Peyer's patch (tissue), 4 donors: ENCODE measurements at regions not wholly inside any gene's neighbourhood (a gene's known extent, or its start where the extent isn't known, plus 50 kb on each side); places are given as distances from the start of the nearest gene placed in this dataset.

Source experiments
- DNase-seq, 3 donors: peaks; one replicate each; pipeline ENCODE4 v3.0.0-alpha.2; 2017 to 2019
- H3K27ac ChIP-seq, 4 donors: fragments of 200-600 bp; sonication (generic); one replicate each; pipeline ENCODE4 v1.5.1; 2016 to 2019
- H3K27me3 ChIP-seq, 2 donors: fragments of 200-600 bp; sonication (generic); one replicate each; pipeline ENCODE4 v1.5.1; 2019
- H3K36me3 ChIP-seq, 3 donors: fragments of 200-600 bp; sonication (generic); one replicate each; pipeline ENCODE4 v1.5.1; 2016 to 2019
- H3K4me1 ChIP-seq, 4 donors: fragments of 200-600 bp; sonication (generic); one replicate each; pipeline ENCODE4 v1.5.1; 2016 to 2019
- H3K4me3 ChIP-seq, 4 donors: fragments of 200-600 bp; sonication (generic); 1 replicate in 3 of 4; 2 replicates in 1 of 4; pipeline ENCODE4 v1.5.1; 2016 to 2019; ENCODE audit warnings: mild to moderate bottlenecking in 1 of 4
- H3K9me3 ChIP-seq, 4 donors: fragments of 200-600 bp; sonication (generic); one replicate each; pipeline ENCODE4 v1.5.1; 2016 to 2019; ENCODE audit warnings: mild to moderate bottlenecking in 1 of 4
- CTCF ChIP-seq, 6 experiments: fragments of 450-650 bp in 4 of 6; fragments of 200-600 bp in 2 of 6; sonication (generic) in 1 of 6; IDR thresholded peaks; one replicate each; pipeline ENCODE4 v1.5.1; 2017 to 2019; ENCODE audit warnings: antibody characterized with exemption in 6 of 6, mild to moderate bottlenecking in 3 of 6, moderate library complexity in 1 of 6
- POLR2A ChIP-seq, 2 donors: fragments of 450-650 bp; IDR thresholded peaks; one replicate each; pipeline ENCODE4 v1.5.1; 2017; ENCODE audit warnings: antibody characterized with exemption in 2 of 2, mild to moderate bottlenecking in 2 of 2, moderate library complexity in 2 of 2

GRCh38 chr1:147444381-147444780, 96.9 kb upstream of the BCL9 start:
- H3K4me3 ChIP-seq: no peak overlapping the region
- H3K27ac ChIP-seq: no peak overlapping the region
- no peaks in the 10 kb centered on the region for H3K27me3 ChIP-seq
- H3K36me3 ChIP-seq: no peaks in the 10 kb centered on the region
- no peaks in the 10 kb centered on the region for H3K4me1 ChIP-seq
- peaks cover 0 to 10% (median 4%) of the 10 kb centered on the region in 4 donors for H3K9me3 ChIP-seq
- DNase-seq: no peak
- TF ChIP-seq POLR2A (IDR thresholded peaks at IDR 0.05): no peak
- TF ChIP-seq CTCF (IDR thresholded peaks at IDR 0.05): no peak

- H3K9me3 ChIP-seq: no peaks in the 10 kb centered on the region
- no peaks in the 10 kb centered on the region for H3K27me3 ChIP-seq
- no peaks in the 10 kb centered on the region for H3K36me3 ChIP-seq
- no peak overlapping the region for H3K27ac ChIP-seq
- H3K4me1 ChIP-seq: no peaks in the 10 kb centered on the region
- no peak for TF ChIP-seq POLR2A (IDR thresholded peaks at IDR 0.05)
- TF ChIP-seq CTCF (IDR thresholded peaks at IDR 0.05): no peak
- no peak overlapping the region for H3K4me3 ChIP-seq
- no peak for DNase-seq
Measured at GRCh38 chr1:147451628-147452027, 89.7 kb upstream of the BCL9 start.

- H3K4me1 ChIP-seq: no peaks in the 10 kb centered on the region
- TF ChIP-seq POLR2A (IDR thresholded peaks at IDR 0.05) (no peak), CTCF (IDR thresholded peaks at IDR 0.05) (no peak)
- no peaks in the 10 kb centered on the region for H3K36me3 ChIP-seq
- no peaks in the 10 kb centered on the region for H3K9me3 ChIP-seq
- no peak overlapping the region for H3K4me3 ChIP-seq
- H3K27ac ChIP-seq: no peak overlapping the region
- no peaks in the 10 kb centered on the region for H3K27me3 ChIP-seq
- DNase-seq: no peak
Measured at GRCh38 chr1:147452809-147453208, 88.5 kb upstream of the BCL9 start.

GRCh38 chr1:147463022-147463421, 78.3 kb upstream of the BCL9 start:
- H3K4me1 ChIP-seq: no peaks in the 10 kb centered on the region
- H3K4me3 ChIP-seq: no peak overlapping the region
- H3K9me3 ChIP-seq: peaks cover 0 to 5% (median 2%) of the 10 kb centered on the region in 4 donors
- DNase-seq: no peak
- TF ChIP-seq CTCF (IDR thresholded peaks at IDR 0.05) (no peak), POLR2A (IDR thresholded peaks at IDR 0.05) (no peak)
- H3K36me3 ChIP-seq: no peaks in the 10 kb centered on the region
- no peak overlapping the region for H3K27ac ChIP-seq
- no peaks in the 10 kb centered on the region for H3K27me3 ChIP-seq

DNA sequence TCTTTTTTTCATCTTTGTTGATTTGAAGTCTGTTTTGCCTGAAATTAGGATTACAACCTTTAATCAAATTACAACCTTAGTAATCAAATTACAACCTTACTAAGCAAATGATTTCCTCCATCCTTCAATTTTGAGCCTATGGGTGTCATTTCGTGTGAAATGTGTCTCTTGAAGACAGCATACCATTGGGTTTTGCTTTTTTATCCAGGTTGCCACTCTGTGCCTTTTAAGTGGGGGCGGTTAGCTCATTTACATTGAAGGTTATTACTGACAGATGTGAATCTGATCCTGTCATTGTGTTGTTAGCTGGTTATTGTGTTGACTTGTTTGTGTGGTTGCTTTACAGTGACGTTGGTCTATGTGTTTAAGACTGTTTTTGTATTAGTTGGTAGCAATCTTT, 74.8 kb upstream of the BCL9 start:
- DNase-seq: no peak
- Histone ChIP-seq H3K36me3 (no peaks in the 10 kb centered on the region), H3K27ac (no peak overlapping the region), H3K9me3 (peaks cover 0 to 5% (median 2%) of the 10 kb centered on the region in 4 donors), H3K4me1 (no peaks in the 10 kb centered on the region), H3K4me3 (no peak overlapping the region), H3K27me3 (no peaks in the 10 kb centered on the region)
- TF ChIP-seq CTCF (IDR thresholded peaks at IDR 0.05): no peak
- TF ChIP-seq POLR2A (IDR thresholded peaks at IDR 0.05): no peak

DNA sequence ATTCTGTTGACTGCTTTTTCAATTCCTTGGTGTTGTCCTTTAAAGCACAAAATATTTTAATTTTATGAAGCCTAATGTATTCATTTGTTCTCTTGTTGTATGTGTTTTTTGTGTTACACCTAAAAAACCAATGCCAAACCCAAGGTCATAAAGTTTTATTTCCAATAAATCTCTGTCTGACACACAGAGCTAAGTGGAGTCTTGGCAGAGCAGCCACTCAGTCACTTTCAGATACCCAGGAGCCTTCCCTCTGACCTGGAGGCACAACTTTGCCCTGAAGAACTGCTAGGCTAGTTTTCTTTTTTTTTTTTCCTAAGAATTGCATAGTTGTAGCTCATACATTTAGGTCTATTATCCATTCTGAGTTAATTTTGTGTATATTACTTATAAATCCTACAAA, 71.2 kb upstream of the BCL9 start:
- H3K9me3 ChIP-seq: peaks cover 0 to 5% (median 2%) of the 10 kb centered on the region in 4 donors
- no peak for DNase-seq

More for the DNA sequence above, 71.2 kb upstream of the BCL9 start:
- H3K4me1 ChIP-seq: no peaks in the 10 kb centered on the region
- no peak overlapping the region for H3K27ac ChIP-seq
- H3K4me3 ChIP-seq: no peak overlapping the region
- no peak for TF ChIP-seq POLR2A (IDR thresholded peaks at IDR 0.05)
- TF ChIP-seq CTCF (IDR thresholded peaks at IDR 0.05): no peak
- no peaks in the 10 kb centered on the region for H3K27me3 ChIP-seq
- no peaks in the 10 kb centered on the region for H3K36me3 ChIP-seq
